ENCODE measurements at regions not wholly inside any gene's neighbourhood (a gene's known extent, or its start where the extent isn't known, plus 50 kb on each side); places are given as distances from the start of the nearest gene placed in this dataset.

GRCh38 chr11:116282481-116282880 is 490.3 kb downstream of the BUD13 start:
- TF ChIP-seq, protein P1, sequence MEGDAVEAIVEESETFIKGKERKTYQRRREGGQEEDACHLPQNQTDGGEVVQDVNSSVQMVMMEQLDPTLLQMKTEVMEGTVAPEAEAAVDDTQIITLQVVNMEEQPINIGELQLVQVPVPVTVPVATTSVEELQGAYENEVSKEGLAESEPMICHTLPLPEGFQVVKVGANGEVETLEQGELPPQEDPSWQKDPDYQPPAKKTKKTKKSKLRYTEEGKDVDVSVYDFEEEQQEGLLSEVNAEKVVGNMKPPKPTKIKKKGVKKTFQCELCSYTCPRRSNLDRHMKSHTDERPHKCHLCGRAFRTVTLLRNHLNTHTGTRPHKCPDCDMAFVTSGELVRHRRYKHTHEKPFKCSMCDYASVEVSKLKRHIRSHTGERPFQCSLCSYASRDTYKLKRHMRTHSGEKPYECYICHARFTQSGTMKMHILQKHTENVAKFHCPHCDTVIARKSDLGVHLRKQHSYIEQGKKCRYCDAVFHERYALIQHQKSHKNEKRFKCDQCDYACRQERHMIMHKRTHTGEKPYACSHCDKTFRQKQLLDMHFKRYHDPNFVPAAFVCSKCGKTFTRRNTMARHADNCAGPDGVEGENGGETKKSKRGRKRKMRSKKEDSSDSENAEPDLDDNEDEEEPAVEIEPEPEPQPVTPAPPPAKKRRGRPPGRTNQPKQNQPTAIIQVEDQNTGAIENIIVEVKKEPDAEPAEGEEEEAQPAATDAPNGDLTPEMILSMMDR (IDR thresholded peaks at IDR 0.05) = no peak
- TF ChIP-seq POLR2A (IDR thresholded peaks at IDR 0.05) = no peak
